ENCODE measurements at regions not wholly inside any gene's neighbourhood (a gene's known extent, or its start where the extent isn't known, plus 50 kb on each side); places are given as distances from the start of the nearest gene placed in this dataset.

- H3K27me3 ChIP-seq = no peaks in the 10 kb centered on the region
- DNase-seq = no peak
- intact Hi-C loops (cut with DNase I) = no loop called here
- TF ChIP-seq CTCF (IDR thresholded peaks at IDR 0.05) = no peak
- H3K36me3 ChIP-seq = no peaks in the 10 kb centered on the region
- no peak overlapping the region for H3K27ac ChIP-seq
- H3K4me1 ChIP-seq = no peaks in the 10 kb centered on the region
- H3K9me3 ChIP-seq = no peaks in the 10 kb centered on the region
- no peak overlapping the region for H3K9ac ChIP-seq (ENCODE audit: low read depth in 2 of 2, low read length in 2 of 2)
- no peak overlapping the region for H3K4me3 ChIP-seq
Observed at GRCh38 chr3:117200962-117201361, 491.4 kb downstream of the TUSC7 start.

- Histone ChIP-seq H3K27me3 (no peaks in the 10 kb centered on the region), H3K9me3 (no peaks in the 10 kb centered on the region), H3K4me3 (no peak overlapping the region), H3K36me3 (no peaks in the 10 kb centered on the region), H3K9ac (ENCODE audit: low read depth in 2 of 2, low read length in 2 of 2) (no peak overlapping the region), H3K27ac (no peak overlapping the region), H3K4me1 (no peaks in the 10 kb centered on the region)
- no peak for TF ChIP-seq CTCF (IDR thresholded peaks at IDR 0.05)
- intact Hi-C loops (cut with DNase I) = no loop called here
- no peak for DNase-seq
Observed at GRCh38 chr3:117201901-117202774, 492.6 kb downstream of the TUSC7 start.

- H3K9me3 ChIP-seq = no peaks in the 10 kb centered on the region
- no peaks in the 10 kb centered on the region for H3K27me3 ChIP-seq
- H3K4me3 ChIP-seq = no peak overlapping the region
- no peaks in the 10 kb centered on the region for H3K4me1 ChIP-seq
- no peak for TF ChIP-seq CTCF (IDR thresholded peaks at IDR 0.05)
- no peak overlapping the region for H3K27ac ChIP-seq
- H3K9ac ChIP-seq (ENCODE audit: low read depth in 2 of 2, low read length in 2 of 2) = no peak overlapping the region
- H3K36me3 ChIP-seq = no peaks in the 10 kb centered on the region
- intact Hi-C loops (cut with DNase I) = no loop called here
- DNase-seq = no peak
Observed at GRCh38 chr3:117217355-117217754, 507.8 kb downstream of the TUSC7 start.

GRCh38 chr3:117217760-117218316, 508.3 kb downstream of the TUSC7 start:
- Histone ChIP-seq H3K27me3 (no peaks in the 10 kb centered on the region), H3K4me1 (no peaks in the 10 kb centered on the region), H3K27ac (no peak overlapping the region), H3K9me3 (no peaks in the 10 kb centered on the region), H3K4me3 (no peak overlapping the region), H3K36me3 (no peaks in the 10 kb centered on the region), H3K9ac (ENCODE audit: low read depth in 2 of 2, low read length in 2 of 2) (no peak overlapping the region)
- no peak for TF ChIP-seq CTCF (IDR thresholded peaks at IDR 0.05)
- intact Hi-C loops (cut with DNase I) = no loop called here
- DNase-seq = no peak

GRCh38 chr3:117218641-117219048, 509.1 kb downstream of the TUSC7 start:
- no peaks in the 10 kb centered on the region for H3K36me3 ChIP-seq
- H3K4me3 ChIP-seq = no peak overlapping the region
- no peaks in the 10 kb centered on the region for H3K4me1 ChIP-seq
- no peaks in the 10 kb centered on the region for H3K9me3 ChIP-seq
- H3K27ac ChIP-seq = no peak overlapping the region
- no peaks in the 10 kb centered on the region for H3K27me3 ChIP-seq
- TF ChIP-seq CTCF (IDR thresholded peaks at IDR 0.05) = no peak
- H3K9ac ChIP-seq (ENCODE audit: low read depth in 2 of 2, low read length in 2 of 2) = no peak overlapping the region
- DNase-seq = no peak
- intact Hi-C loops (cut with DNase I) = no loop called here

Measured in colonic mucosa (tissue), 4 donors.